Fibroblast of skin of right quadriceps (primary cell): ENCODE measurements at regions not wholly inside any gene's neighbourhood (a gene's known extent, or its start where the extent isn't known, plus 50 kb on each side); places are given as distances from the start of the nearest gene placed in this dataset.

Experiments used
- DNase-seq: peaks from one replicate; pipeline ENCODE4 v3.0.0-alpha.2; 2013

- no peak for DNase-seq
These were observed 118.8 kb downstream of the AXIN2 start for GRCh38 chr17:65442691-65443090.

- no peak for DNase-seq
These were observed 119.2 kb downstream of the AXIN2 start for GRCh38 chr17:65442250-65442649.

GRCh38 chr17:65441053-65441605, 120.3 kb downstream of the AXIN2 start:
- no peak for DNase-seq

GRCh38 chr17:65438708-65439294, 122.6 kb downstream of the AXIN2 start:
- peak; percentile 46 for DNase-seq

GRCh38 chr17:65438173-65438572, 123.3 kb downstream of the AXIN2 start:
- DNase-seq = no peak

- DNase-seq = no peak
These were observed 124.6 kb downstream of the AXIN2 start for GRCh38 chr17:65436871-65437270.

GRCh38 chr17:65434878-65435277, 126.6 kb downstream of the AXIN2 start:
- DNase-seq = no peak

GRCh38 chr17:65434251-65434650, 127.2 kb downstream of the AXIN2 start:
- DNase-seq = peak; percentile 46

- DNase-seq = peak; percentile 13
These were observed 127.9 kb downstream of the AXIN2 start for GRCh38 chr17:65433592-65433991.

- DNase-seq = no peak
These were observed 128.3 kb downstream of the AXIN2 start for GRCh38 chr17:65433157-65433556.

- DNase-seq = no peak
These were observed 130.3 kb downstream of the AXIN2 start for GRCh38 chr17:65431116-65431515.

- no peak for DNase-seq
These were observed 131.1 kb downstream of the AXIN2 start for GRCh38 chr17:65430209-65430833.

- DNase-seq = no peak
These were observed 137.9 kb downstream of the AXIN2 start for GRCh38 chr17:65423346-65424140.

GRCh38 chr17:65418622-65419021, 142.8 kb downstream of the AXIN2 start:
- DNase-seq = no peak

GRCh38 chr17:65417406-65418221, 143.8 kb downstream of the AXIN2 start:
- DNase-seq = peak; percentile 22

- no peak for DNase-seq
These were observed 145.5 kb downstream of the AXIN2 start for GRCh38 chr17:65415991-65416390.

- no peak for DNase-seq
These were observed 148.1 kb downstream of the AXIN2 start for GRCh38 chr17:65413390-65413789.

GRCh38 chr17:65409381-65409780, 152.1 kb downstream of the AXIN2 start:
- no peak for DNase-seq

GRCh38 chr17:65408050-65408449, 153.4 kb downstream of the AXIN2 start:
- DNase-seq = no peak

GRCh38 chr17:65407017-65407416, 154.4 kb downstream of the AXIN2 start:
- DNase-seq = no peak

- DNase-seq = no peak
These were observed 154.9 kb downstream of the AXIN2 start for GRCh38 chr17:65406552-65406951.

- no peak for DNase-seq
These were observed 155.9 kb downstream of the AXIN2 start for GRCh38 chr17:65405563-65405962.

- DNase-seq = no peak
These were observed 156.7 kb downstream of the AXIN2 start for GRCh38 chr17:65404761-65405160.
